ENCODE measurements at regions not wholly inside any gene's neighbourhood (a gene's known extent, or its start where the extent isn't known, plus 50 kb on each side); places are given as distances from the start of the nearest gene placed in this dataset.

DNA sequence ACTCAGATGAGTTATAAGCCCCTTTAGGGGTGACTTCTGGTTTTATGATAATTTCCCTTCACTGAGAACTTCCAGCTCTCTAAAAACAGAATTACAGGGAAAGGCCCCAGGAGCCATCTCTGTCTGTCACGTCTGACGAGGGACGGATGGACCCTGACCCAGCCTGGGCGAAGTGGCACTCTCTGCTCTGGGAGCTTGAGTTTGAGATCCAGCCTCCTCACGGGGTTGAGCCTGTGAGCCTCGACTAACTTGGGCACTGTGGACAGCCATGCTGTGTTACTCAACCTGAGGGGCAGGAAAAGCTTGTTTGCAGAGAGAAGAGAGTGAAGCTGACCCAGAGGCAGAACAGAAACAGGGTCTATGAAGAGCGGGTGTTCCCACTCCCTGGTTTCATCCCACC is 54.6 kb upstream of the MNX1 start:
- no peak overlapping the region for H3K4me2 ChIP-seq (ENCODE audit: control insufficient read depth, insufficient read depth)
- no peak overlapping the region for H3K4me3 ChIP-seq
- no peaks in the 10 kb centered on the region for H3K27me3 ChIP-seq (replicated peaks in 1 of 2; ENCODE audit: control insufficient read depth in 2 of 2, insufficient read depth in 2 of 2, low read length in 1 of 2)
- WGBS (ENCODE audit: insufficient coverage, insufficient replicate concordance, low lambda C conversion rate, missing lambda C conversion rate), result 71% methylated on average over 7 of the region's 7 CpGs
- no peak overlapping the region for H3K9ac ChIP-seq (ENCODE audit: control insufficient read depth, insufficient read depth, low read length)
- DNase-seq (ENCODE audit: low read depth, low spot score) (no peak), ATAC-seq (no peak), FAIRE-seq (no peak)
- ChIA-PET SMC1A (ENCODE audit: uncharacterized antibody, unreplicated experiment) (no interaction called here), POLR2A (no interaction called here), RAD21 (ENCODE audit: unreplicated experiment) (no interaction called here), CTCF (no interaction called here)
- no peaks in the 10 kb centered on the region for H3K4me1 ChIP-seq (ENCODE audit: control insufficient read depth, insufficient read depth, low read length)
- no peak overlapping the region for H3K27ac ChIP-seq (ENCODE audit: control insufficient read depth, insufficient read depth)
- no peaks in the 10 kb centered on the region for H4K20me1 ChIP-seq (ENCODE audit: control insufficient read depth, insufficient read depth)
- H3K79me2 ChIP-seq (ENCODE audit: control insufficient read depth, insufficient read depth, low read length), result no peaks in the 10 kb centered on the region
- no peak overlapping the region for H2AFZ ChIP-seq (ENCODE audit: control insufficient read depth, low read depth, low read length)
- H3K36me3 ChIP-seq (ENCODE audit: control insufficient read depth in 2 of 2, insufficient read depth in 2 of 2, low read length in 1 of 2), result no peaks in the 10 kb centered on the region
- H3K9me3 ChIP-seq (replicated peaks; ENCODE audit: control insufficient read depth, insufficient read depth, low read length), result no peaks in the 10 kb centered on the region; the same call in 2 of the 3 replicates
- intact Hi-C loops (cut with micrococcal nuclease; ENCODE audit: unreplicated experiment) (no loop called here), in situ Hi-C loops (cut with MboI) (no loop called here)
- no TSS peak for BruUV-seq (replicated peaks)
- TF ChIP-seq RAD21 (IDR thresholded peaks at IDR 0.05; ENCODE audit: insufficient read depth, low read depth, low read length), result no peak
- no peak for TF ChIP-seq WRNIP1 (IDR thresholded peaks at IDR 0.05; ENCODE audit: borderline replicate concordance, low read depth, low read length)
- TF ChIP-seq BRCA1 (IDR thresholded peaks at IDR 0.05; ENCODE audit: low read depth, low read length), result no peak
- TF ChIP-seq NFYB (IDR thresholded peaks at IDR 0.05; ENCODE audit: insufficient read depth, low read depth, low read length), result no peak
- TF ChIP-seq, protein P1, sequence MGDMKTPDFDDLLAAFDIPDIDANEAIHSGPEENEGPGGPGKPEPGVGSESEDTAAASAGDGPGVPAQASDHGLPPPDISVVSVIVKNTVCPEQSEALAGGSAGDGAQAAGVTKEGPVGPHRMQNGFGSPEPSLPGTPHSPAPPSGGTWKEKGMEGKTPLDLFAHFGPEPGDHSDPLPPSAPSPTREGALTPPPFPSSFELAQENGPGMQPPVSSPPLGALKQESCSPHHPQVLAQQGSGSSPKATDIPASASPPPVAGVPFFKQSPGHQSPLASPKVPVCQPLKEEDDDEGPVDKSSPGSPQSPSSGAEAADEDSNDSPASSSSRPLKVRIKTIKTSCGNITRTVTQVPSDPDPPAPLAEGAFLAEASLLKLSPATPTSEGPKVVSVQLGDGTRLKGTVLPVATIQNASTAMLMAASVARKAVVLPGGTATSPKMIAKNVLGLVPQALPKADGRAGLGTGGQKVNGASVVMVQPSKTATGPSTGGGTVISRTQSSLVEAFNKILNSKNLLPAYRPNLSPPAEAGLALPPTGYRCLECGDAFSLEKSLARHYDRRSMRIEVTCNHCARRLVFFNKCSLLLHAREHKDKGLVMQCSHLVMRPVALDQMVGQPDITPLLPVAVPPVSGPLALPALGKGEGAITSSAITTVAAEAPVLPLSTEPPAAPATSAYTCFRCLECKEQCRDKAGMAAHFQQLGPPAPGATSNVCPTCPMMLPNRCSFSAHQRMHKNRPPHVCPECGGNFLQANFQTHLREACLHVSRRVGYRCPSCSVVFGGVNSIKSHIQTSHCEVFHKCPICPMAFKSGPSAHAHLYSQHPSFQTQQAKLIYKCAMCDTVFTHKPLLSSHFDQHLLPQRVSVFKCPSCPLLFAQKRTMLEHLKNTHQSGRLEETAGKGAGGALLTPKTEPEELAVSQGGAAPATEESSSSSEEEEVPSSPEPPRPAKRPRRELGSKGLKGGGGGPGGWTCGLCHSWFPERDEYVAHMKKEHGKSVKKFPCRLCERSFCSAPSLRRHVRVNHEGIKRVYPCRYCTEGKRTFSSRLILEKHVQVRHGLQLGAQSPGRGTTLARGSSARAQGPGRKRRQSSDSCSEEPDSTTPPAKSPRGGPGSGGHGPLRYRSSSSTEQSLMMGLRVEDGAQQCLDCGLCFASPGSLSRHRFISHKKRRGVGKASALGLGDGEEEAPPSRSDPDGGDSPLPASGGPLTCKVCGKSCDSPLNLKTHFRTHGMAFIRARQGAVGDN (IDR thresholded peaks at IDR 0.05), result no peak
- TF ChIP-seq SUPT20H (IDR thresholded peaks at IDR 0.05; ENCODE audit: borderline replicate concordance, control insufficient read depth, low read depth, low read length), result no peak
- no peak for TF ChIP-seq CUX1 (IDR thresholded peaks at IDR 0.05; ENCODE audit: insufficient replicate concordance, low read depth, low read length)
- no peak for TF ChIP-seq HDAC6 (IDR thresholded peaks at IDR 0.05; ENCODE audit: unreplicated experiment)
- TF ChIP-seq MEF2B (IDR thresholded peaks at IDR 0.05; ENCODE audit: partially characterized antibody, poor library complexity, severe bottlenecking), result no peak
- no peak for TF ChIP-seq HSF1 (IDR thresholded peaks at IDR 0.05; ENCODE audit: low read depth, low read length)
- no peak for TF ChIP-seq STAT1 (conservative IDR thresholded peaks at IDR 0.05)
- no peak for TF ChIP-seq MEF2A (IDR thresholded peaks at IDR 0.05; ENCODE audit: insufficient read depth, low read depth, low read length)
- TF ChIP-seq NFIC (IDR thresholded peaks at IDR 0.05; ENCODE audit: low read depth, low read length), result no peak
- TF ChIP-seq ZNF384 (IDR thresholded peaks at IDR 0.05; ENCODE audit: borderline replicate concordance, low read depth, low read length), result no peak
